Femur (tissue), 1 donor: ENCODE measurements at regions not wholly inside any gene's neighbourhood (a gene's known extent, or its start where the extent isn't known, plus 50 kb on each side); places are given as distances from the start of the nearest gene placed in this dataset.

Source experiments
- DNase-seq: peaks from one replicate; pipeline ENCODE4 v3.0.0-alpha.2; 2017

DNA sequence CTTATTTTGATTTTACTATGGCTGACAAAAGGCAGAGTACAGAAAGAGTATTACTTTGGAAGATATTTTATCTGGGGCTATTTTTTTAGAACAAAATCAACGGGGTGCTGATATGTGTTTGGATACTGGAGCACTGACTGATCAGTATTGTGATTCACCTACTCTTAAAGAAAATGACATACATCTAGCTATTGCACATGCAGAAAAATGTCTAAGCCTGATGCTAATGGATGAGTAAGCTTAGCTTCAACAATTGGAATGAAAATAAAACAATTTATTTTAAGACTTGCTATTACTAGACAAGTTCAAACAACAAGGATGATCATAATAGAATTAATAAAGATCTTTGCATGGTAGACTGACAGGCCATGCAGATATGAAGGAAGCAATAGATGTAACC lies 262.0 kb downstream of the PPP1R2C start:
- DNase-seq: no peak

DNA sequence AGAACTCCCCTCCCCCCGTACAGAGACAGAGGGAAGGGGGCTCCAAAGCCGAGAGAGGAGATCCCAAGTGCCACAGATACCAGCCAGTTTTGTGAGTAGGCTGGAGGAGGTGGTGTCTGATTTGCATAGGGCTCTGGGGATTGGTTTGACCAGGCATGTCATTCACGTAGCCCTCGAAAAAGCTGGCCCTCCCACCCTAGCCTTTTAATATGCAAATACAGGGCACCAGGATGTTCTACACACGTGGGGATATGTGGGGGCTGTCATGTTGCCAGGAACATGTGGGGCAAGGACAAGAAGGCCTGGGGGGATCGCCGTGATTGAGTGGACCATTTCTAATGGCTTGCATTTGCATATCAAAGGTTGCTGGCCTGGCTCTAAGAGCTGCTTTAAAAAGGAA lies 272.9 kb downstream of the PPP1R2C start:
- DNase-seq: no peak

DNA sequence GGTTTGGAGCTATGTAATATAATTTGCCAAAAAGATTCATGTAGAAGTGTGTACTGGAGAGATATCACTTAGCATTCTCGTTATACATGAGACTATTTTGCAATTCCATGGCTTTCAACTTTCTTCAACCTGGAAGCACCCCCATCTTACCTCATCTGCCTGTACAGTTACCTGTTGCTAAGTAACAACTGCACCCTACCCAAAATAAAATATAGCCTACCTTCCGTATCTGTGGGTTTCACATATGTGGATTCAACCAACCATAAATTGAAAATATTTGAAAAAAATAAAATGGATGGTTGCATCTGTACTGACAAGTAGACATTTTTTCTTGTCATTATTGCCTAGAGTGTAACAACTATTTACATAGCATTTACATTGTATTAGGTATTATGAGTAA lies 278.3 kb downstream of the PPP1R2C start:
- no peak for DNase-seq

DNA sequence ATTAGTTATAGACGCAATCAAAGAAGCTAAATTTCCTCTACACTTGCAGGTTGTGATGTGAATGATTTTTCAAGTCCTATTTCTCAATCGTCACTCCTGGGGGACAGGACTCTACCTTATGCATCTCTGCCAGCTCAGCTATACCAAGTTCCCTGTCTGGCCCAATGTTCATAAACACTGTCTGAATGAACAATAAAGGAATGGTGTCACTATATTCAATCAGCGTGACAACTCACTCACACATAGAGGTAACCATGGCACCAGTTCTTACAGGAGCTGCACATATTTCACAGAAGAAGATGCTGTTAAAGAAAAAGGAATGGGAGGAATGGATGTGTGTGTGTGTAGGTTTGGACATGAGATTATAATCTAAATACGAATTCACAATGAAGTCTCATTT lies 280.6 kb downstream of the PPP1R2C start:
- DNase-seq: no peak

DNA sequence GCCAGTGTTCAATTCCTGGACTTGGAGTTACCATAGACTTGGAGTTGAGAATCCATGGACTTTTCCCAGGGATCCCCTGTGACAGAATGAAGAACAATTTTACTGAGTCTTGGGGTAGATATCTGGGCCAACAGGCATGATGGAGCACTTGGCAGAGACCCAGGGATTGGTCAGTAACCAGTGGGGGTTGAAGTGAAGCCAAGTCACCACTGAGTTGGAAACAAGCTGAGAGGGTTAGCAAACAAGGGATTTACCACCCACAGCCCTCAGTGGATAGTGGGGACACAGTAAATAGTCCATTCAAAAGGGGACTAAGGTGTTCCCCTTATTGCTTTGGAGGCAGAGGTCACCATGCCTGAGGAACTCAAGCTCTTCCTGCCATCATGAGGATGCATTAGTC lies 281.7 kb downstream of the PPP1R2C start:
- no peak for DNase-seq

DNA sequence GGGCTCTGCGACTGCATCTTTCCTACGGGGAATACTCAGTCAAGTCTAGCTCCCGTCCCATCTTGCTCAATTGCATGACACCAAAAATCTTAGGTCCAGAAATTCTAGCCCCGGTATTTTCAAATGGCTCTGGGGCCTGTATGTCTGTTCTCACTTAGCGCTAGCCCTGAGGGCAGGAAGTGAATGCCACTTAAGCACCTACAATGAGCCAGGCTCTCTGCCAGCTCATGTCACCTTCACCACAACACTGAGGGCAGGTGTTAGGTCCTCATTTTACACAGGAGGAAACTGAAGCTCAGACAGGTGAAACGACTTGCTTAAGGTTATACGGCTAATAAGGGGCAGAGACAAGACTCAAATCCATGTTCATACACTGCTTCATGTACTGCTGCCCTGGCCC lies 282.8 kb downstream of the PPP1R2C start:
- no peak for DNase-seq

DNA sequence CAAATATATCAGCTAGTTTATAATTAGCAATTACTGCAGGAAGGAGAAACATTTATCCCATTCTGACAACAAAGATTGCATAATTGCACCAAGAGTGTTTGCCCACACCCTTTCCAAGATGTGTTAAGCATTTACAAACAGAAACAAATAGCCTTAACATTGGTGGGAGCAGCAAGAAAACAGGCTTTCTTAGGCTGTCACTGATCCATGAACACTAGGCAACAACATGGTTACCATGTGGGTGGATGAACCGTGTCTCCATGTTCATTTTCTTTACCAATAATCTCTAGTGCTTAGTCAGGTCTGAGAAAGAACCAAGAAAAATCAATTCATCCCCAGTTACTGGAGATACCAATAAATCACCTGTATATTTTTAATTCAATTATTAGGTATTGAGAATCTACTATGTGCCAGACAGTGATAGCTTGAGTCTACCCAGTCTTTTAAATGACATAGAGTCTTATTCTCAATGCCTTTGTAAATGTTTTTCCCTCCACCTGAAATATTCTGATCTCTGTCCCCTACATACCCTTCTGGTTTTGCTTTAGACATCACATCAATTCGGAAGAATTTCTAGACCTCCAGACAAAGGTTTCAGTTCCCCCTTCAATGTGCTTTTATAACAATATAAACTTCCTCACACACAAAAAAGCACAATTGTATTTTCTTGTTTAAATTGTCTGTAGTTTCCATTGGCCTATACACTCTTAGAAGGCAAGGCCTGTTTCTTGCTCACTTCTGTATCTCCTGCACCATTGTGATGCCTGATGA lies 286.6 kb downstream of the PPP1R2C start:
- DNase-seq: no peak

DNA sequence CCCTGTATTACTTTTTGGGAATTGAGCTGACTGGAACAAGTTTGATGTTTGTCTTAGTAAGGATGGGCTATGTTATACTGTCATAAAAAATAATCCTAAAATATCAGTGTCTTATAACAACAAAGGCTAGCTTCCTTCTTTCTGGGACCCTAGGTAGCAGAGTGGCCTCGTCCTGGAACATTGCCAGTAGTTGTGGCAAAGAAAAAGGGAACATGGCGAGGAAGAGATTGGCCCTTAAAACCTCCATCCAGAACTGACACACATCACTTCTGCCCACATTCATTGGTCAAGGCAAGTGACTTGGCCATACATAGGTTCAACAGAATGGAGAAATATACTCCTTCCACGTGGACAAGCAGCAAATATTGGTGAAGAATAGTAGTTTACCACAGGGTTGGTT lies 287.9 kb downstream of the PPP1R2C start:
- DNase-seq: no peak

DNA sequence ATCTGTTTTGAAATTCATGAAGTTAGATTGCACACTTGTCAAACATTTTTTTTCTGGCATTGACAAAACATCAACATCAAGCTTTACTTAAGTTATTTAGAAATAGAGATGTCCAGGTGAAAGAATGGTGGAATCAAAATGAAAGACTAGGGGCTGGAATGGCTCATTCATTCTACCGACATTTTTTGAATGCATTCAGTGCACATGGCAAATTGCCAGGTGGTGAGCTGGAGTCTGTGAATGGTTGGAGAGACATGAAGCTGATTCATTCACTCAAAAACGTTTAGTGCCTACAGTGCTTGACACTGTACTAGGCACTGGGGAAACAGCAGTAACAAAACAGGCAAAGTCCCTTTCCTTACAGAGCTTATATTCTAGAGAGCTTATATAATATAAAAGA lies 292.4 kb downstream of the PPP1R2C start:
- DNase-seq: no peak

DNA sequence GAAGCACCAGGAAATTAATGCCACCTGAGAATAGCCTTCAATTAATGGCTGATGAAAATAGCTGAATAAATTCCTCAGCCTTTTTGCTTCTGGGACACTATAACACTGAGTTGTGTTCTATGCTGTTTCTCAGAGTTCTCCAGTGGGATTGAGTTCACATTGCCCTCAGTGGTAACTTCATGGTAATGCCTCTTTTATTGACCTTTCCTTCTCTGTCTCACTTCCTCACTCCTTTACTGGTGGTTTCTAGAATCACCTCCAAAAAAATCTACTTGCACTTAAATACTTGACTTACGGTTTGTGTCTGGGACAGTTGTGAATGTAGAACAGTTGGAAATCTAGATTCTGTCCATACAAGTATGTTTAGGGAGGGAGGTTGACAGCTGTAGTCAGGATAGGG lies 293.7 kb downstream of the PPP1R2C start:
- no peak for DNase-seq

DNA sequence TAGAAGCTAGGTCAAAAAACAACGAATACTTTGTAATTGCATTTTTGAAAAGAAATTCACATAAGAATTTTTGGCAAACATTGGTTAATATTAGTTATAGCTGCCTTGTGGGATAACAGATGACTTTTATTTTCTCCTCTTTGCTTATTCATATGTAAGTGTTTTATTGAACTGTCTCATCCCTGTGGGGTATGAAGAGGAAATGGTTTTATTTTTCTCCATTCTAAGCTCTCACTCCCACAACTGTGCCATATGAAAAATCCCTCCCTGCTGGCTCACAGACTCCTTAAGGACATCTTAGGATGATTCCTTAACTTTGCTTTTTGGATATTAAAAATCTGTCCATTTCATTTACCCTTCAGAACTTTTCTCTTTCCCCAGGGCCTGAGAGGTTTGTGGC lies 300.6 kb downstream of the PPP1R2C start:
- DNase-seq: no peak

DNA sequence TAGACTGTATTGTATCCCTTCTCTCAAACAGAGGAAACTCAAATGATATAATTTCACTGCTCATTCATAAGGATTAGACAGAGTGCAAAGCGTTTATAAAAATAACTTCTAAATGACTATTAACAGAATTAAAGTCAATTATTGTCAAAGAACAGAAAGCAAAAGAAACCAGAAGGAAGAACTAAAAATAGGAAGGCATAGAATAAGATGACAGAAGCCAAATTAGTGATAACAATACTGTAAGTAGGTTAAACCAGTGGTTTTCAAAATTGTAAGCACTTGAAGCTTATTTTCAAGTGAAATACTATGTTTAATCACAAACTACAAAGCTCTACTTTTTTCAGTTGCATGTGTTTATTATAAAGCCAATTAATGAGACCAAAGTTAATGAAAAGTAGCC lies 305.2 kb downstream of the PPP1R2C start:
- DNase-seq: no peak

DNA sequence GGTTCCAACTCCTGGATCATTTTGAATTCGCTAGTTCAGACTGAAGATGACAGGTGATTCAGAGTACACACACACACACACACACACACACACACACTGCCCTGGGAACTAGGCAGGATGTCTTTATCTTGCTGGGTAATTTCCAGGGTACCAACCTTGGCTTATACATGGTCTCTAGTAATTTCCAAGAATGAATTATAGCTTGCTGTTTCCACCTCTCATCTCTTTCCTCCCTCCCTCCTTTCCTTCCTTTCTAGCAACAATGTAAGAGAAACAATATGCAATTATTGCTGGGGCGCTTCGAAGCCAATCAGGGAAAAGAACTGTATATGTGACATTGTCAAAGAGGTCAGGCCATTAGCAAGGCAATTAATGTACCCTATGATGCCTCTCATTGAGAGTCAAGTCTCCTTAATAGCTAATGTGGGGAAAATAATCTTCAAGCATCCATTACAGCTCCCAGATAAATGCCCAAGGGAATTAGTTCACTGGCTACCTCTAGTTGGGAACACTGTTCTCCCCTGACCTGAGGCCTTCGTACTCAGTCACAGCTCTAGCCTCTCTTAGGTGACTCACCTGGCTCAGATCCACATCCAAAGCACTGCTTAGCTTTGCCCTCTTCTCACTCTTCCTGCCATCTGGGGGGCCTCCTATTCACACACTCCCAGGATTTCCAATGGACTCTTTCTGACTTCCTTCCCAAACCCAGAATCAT lies 311.5 kb downstream of the PPP1R2C start:
- DNase-seq: no peak

DNA sequence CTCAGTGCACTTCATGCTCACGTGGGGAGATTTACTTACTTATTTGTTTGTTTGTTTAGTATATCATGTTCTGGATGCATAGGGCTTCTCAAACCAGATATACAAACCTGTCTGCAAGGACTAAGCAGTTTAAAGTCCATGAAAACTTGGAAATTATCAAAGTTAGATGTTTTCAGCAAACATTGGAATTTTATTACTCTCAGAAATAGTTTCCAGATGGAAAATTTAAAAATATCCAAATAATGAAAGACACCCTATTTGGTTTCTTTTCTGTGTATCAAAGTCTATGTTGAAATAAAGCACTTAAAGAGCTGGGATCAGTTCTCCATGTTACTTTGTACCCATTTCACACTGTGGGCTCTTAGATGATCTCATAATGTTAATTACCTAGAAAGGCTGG lies 312.1 kb downstream of the PPP1R2C start:
- DNase-seq: no peak

DNA sequence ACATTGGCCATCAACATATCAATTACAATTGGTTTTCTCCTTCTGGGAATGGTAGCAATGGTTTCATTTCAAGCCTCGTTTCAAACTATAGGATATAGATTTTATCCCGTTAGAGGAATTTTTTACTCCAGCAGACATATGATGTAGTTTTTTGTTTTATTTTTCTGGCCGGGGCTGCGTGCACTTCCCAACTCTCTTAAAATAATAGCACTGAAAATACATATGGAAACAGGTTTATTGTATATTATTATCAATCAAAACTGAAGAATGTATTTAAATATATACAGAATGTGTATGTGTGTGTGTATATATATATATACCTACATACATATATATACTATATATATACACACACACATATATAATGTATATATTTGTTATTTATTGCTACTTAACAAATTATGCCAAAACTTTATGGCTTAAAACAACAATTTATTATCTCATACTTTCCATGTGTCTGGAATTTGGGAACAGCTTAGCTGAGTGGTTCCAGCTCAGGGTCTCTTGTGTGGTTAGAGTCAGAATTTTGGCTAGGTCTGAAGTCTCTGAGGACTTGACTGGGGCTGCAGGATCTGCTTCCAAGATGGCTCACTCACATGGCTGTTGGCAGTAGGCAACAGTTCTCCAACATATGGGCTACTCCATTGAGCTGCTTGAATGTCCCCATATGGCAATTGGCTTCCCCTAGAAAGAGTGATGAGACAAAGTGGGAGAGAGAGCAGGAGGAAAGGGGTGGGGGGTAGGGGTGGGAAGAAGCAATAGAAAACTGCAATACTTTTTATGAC lies 314.1 kb downstream of the PPP1R2C start:
- peak; percentile 20 for DNase-seq

DNA sequence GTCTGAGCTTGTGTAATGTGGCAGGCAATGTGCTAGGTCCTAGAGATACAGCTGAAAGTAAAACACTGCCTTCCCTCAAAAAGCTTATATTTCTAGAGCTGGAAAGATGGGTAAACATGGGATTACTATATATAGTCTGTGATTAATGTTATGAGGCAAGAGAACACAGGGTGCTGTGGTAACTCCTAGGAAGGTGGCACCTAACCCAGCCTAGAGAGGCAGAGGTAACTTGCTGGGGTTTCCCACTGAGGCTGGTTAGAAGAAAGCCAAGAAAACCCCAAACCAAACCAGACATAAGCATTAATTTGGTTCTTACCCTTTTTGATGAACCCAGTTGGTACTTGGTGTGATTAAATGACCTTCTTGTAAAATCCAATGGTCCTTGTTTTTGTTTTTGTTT lies 315.0 kb downstream of the PPP1R2C start:
- no peak for DNase-seq

DNA sequence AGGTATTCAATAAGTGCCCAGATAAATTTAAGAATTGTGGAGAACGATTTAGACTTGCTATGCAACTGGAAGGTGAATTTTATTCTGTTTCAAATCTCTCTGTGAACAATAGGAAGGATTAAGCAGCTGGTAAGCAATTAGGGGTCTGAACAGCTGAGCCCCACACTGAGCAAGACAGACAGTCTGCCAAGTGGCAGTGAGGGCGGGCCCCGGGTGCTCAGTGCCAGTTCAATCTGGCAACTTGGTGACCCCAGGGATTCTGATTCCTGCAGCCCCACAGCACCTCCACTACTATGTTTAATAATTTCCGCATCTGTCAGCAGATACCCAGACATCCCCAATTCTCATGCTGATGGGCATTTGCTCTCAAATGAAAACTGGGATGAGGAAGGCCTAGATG lies 317.3 kb downstream of the PPP1R2C start:
- DNase-seq: no peak

DNA sequence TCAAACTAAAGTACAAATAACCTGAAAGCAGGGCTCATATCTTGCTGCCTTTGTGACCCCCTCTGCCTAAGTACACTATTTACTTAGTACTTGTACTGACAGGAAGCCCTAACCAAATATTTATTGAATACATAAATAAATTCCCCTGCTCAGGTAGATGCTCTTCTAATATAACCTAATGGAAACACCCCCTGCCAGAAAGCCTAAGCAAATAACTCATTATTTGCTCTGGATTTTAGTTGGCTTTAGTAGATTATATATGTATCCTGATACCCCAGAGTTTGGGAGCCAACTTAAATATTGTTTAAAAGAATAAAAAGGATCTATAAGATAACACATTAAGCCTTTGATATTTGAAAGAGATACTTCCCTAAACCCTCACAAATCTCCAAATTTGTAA lies 318.2 kb downstream of the PPP1R2C start:
- DNase-seq: no peak

DNA sequence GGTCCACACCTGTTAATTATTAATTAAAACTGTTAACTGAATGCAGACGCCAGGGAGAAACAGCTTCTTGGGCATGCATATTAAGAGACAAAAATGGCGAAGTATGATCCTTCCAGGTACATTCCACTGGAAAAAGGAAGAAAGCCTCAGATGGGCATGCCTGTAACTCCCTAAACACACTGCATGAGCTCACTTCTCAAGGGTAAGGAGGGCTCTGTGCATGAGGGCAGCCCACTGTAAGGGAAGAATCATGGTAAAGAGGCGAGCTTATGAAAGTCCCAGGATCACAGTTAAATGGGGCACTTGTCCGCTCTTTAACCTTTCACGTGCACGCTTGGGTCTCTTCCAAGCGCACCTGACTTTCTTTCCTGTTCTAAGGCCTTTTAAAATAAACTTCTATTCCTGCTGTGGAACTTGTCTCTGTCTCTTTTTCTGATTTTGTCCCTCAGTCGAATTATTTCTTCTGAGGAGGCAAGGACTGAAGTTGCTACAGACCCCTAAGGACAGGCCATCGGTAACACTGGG lies 321.7 kb downstream of the PPP1R2C start:
- no peak for DNase-seq

DNA sequence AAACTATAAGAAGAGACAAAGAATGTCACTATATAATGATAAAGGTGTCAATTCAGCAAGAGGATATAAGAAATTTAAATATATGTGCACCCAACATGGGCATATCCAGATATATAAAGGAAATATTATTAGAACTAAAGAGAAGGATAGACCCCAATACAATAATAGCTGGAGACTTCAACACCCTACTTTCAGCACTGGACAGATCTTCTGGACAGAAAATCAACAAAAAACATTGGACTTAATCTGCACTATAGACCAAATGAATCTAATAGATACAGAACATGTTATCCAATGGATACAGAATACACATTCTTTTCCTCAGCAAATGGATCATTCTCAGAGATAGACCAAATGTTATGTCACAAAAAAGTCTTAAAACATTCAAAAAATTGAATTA lies 327.7 kb downstream of the PPP1R2C start:
- DNase-seq: no peak

DNA sequence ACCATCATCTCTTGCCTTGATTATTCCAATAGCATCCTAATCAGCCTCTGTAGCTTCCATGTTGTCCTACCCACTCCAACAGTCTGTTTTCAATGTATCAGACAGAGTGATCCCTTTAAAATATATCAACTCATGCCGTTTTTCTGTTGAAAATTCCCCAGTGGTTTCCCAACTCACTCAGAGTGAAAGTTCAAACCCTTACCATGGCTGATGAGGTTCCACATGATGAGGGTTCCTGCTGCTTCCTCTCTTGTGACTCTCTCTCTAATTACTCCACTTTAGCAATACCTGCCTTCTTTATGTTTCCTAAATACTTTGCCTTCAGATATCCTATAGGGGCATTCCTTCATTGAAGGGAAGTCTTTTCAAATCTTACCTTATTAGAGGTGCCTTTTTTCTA lies 334.7 kb downstream of the PPP1R2C start:
- DNase-seq: no peak

DNA sequence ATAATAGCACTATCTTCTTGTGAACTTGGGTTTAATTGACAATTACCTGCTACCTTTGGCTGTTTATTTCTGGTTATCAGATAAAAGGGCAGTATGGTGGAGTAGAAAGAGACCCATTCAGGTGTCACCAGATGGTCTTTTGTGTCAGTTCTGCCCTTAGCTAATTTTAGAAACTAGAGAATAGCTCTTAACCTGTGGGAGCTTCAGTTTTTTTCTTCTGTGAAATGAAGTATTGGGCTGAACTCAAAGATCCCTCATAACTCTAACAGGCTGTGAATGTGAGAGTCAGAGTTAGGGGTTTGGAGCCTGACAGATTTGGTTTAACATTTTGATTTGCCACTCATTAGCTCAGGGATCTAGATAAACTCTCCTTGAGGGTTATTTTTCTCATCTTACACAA lies 335.2 kb downstream of the PPP1R2C start:
- no peak for DNase-seq

DNA sequence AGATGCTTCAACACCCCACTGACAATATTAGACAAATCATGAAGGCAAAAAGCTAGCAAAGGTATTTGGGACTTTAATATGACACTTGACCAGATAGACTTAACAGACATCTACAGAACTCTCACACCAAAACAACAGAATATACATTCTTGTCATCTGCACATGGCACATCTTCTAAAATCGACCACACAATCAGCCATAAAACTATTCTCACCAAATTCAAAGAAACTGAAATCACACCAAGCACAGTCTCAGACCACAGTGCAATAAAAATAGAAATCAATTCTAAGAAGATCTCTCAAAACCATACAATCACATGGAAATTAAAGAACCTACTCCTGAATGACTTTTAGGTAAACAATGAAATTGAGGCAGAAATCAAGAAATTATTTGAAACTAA lies 340.8 kb downstream of the PPP1R2C start:
- no peak for DNase-seq
